HepG2 (cell line): ENCODE measurements at regions not wholly inside any gene's neighbourhood (a gene's known extent, or its start where the extent isn't known, plus 50 kb on each side); places are given as distances from the start of the nearest gene placed in this dataset.

Experiments used
- ATAC-seq: fragments of 200-7000 bp; cut with Tn5 transposase; 3 replicates; pipeline ENCODE4 v1.9.1; 2020; ENCODE audit warnings: mild to moderate bottlenecking, moderate library complexity
- BruUV-seq: library from RNA; stranded (reverse); fragments of 400-500 nt; replicated peaks from 2 replicates; lab custom pipeline; 2021; lab: Mats Ljungman, UMichigan
- CTCF ChIA-PET: fragments of 300-600 bp; formaldehyde crosslinking; extraction: SDS; loops from one replicate; lab custom pipeline; 2021; ENCODE audit warnings: low total read pairs, inconsistent platforms, low intra/inter-chr PET ratio; lab: Yijun Ruan, JAX
- POLR2A ChIA-PET: fragments of 350-600 bp; sonication (Branson Sonifier 250); formaldehyde crosslinking; loops from one replicate; lab custom pipeline; 2020; ENCODE audit warnings: antibody characterized with exemption, inconsistent platforms; lab: Yijun Ruan, JAX
- DNase-seq: peaks from one replicate; pipeline ENCODE4 v3.0.0-alpha.2; 2015; ENCODE audit warnings: low spot score
- FAIRE-seq: peaks from 3 replicates; lab custom pipeline; 2011; peaks lifted over from hg19 to GRCh38; lab: Jason Lieb, UNC
- H2AFZ ChIP-seq: one replicate; pipeline ENCODE4 v1.6.1; 2011; ENCODE audit warnings: low read length, inconsistent platforms
- H3K27ac ChIP-seq: fragments of 300-600 bp; 3 replicates; pipeline ENCODE4 v1.8.0; 2011; ENCODE audit warnings: mixed run types, mild to moderate bottlenecking, mixed read lengths, low read length, inconsistent platforms; ENCODE audit not compliant: insufficient read depth; ENCODE audit errors: extremely low read length
- H3K27me3 ChIP-seq, 2 experiments: fragments of 200-600 bp in 1 of 2; 2 replicates in 1 of 2; 3 replicates in 1 of 2; pipeline versions ENCODE4 v1.6.0 to v1.8.0; 2011; ENCODE audit warnings: low read length in 2 of 2, mild to moderate bottlenecking in 2 of 2, moderate library complexity in 2 of 2, inconsistent platforms in 1 of 2; ENCODE audit not compliant: insufficient read depth in 2 of 2, control insufficient read depth in 1 of 2
- H3K36me3 ChIP-seq, 2 experiments: fragments of 200-600 bp in 1 of 2; replicated peaks in 1 of 2; 2 replicates in 1 of 2; 3 replicates in 1 of 2; pipeline versions ENCODE4 v1.5.1 to v1.8.0; 2011; ENCODE audit warnings: low read length in 2 of 2, inconsistent platforms in 1 of 2; ENCODE audit not compliant: insufficient read depth in 2 of 2, control insufficient read depth in 1 of 2
- H3K4me1 ChIP-seq: 2 replicates; pipeline ENCODE4 v1.5.1; 2012; ENCODE audit warnings: low read length, inconsistent platforms; ENCODE audit not compliant: insufficient read depth
- H3K4me2 ChIP-seq: 2 replicates; pipeline ENCODE4 v1.6.0; 2011; ENCODE audit warnings: low read depth, low read length, inconsistent platforms
- H3K4me3 ChIP-seq, 3 experiments: fragments of 200-600 bp in 1 of 3; sonication (generic), shearing (Covaris generic) in 1 of 3; replicated peaks in 1 of 3; 2 replicates each; pipeline ENCODE4 v1.5.1; 2011 to 2016; ENCODE audit warnings: low read length in 3 of 3, inconsistent platforms in 2 of 3, low read depth in 2 of 3, mild to moderate bottlenecking in 2 of 3, control low read depth in 1 of 3, mixed read lengths in 1 of 3; ENCODE audit not compliant: insufficient read depth in 1 of 3
- H3K79me2 ChIP-seq: one replicate; pipeline ENCODE4 v1.6.1; 2011; ENCODE audit warnings: low read length, inconsistent platforms; ENCODE audit not compliant: insufficient read depth
- H3K9ac ChIP-seq: 2 replicates; pipeline ENCODE4 v1.6.0; 2011; ENCODE audit warnings: mild to moderate bottlenecking, low read depth, low read length, inconsistent platforms; ENCODE audit not compliant: insufficient read depth
- H3K9me3 ChIP-seq: 2 replicates; pipeline ENCODE4 v1.5.1; 2012; ENCODE audit warnings: mild to moderate bottlenecking, low read length
- H4K20me1 ChIP-seq: 2 replicates; pipeline ENCODE4 v1.6.0; 2011; ENCODE audit warnings: inconsistent platforms, mild to moderate bottlenecking, low read length, moderate library complexity; ENCODE audit not compliant: insufficient read depth
- CBX1 ChIP-seq: IDR thresholded peaks from one replicate; pipeline ENCODE4 v1.6.1; 2016; ENCODE audit warnings: antibody characterized with exemption, low read depth
- DNMT3B ChIP-seq: conservative IDR thresholded peaks from 2 replicates; pipeline ENCODE4 v1.6.1; 2016; ENCODE audit warnings: missing biosample characterization, control low read depth
- KLF13 ChIP-seq: sonication (generic); formaldehyde crosslinking; IDR thresholded peaks from 2 replicates; pipeline ENCODE4 v1.4.0; 2020; ENCODE audit warnings: mild to moderate bottlenecking, missing genetic modification reagents
- SPEN ChIP-seq: sonication (generic); formaldehyde crosslinking; IDR thresholded peaks from 2 replicates; pipeline ENCODE4 v1.5.1; 2020; ENCODE audit warnings: low read depth, mild to moderate bottlenecking, missing genetic modification reagents
- ZNF24 ChIP-seq: fragments of 450-650 bp; IDR thresholded peaks from 2 replicates; pipeline ENCODE4 v1.6.1; 2017; ENCODE audit warnings: antibody characterized with exemption, mild to moderate bottlenecking
- ZNF761 ChIP-seq: sonication (generic); formaldehyde crosslinking; conservative IDR thresholded peaks from 2 replicates; pipeline ENCODE4 v1.4.0; 2020; ENCODE audit warnings: mild to moderate bottlenecking, missing genetic modification reagents
- ZSCAN21 ChIP-seq: sonication (generic); formaldehyde crosslinking; IDR thresholded peaks from 2 replicates; pipeline ENCODE4 v1.8.0; 2022; ENCODE audit warnings: mild to moderate bottlenecking, missing genetic modification reagents, moderate library complexity, borderline replicate concordance
- WGBS: methylation state at CpG from one replicate; pipeline ENCODE4 v1.1.6; 2017; ENCODE audit warnings: low lambda C conversion rate; 5-methylcytosine and 5-hydroxymethylcytosine counted together
- in situ Hi-C: cut with HindIII; loops from 2 replicates; pipeline ENCODE4 v1.10.0; 2017; ENCODE audit warnings: low pct_unique_long_range_greater_than_20kb; ENCODE audit not compliant: extremely low pct_ligation_motif_present
- intact Hi-C: fragments of 100-400 bp; cut with micrococcal nuclease; formaldehyde crosslinking; loops from one replicate; pipeline ENCODE4 v1.10.0; 2022; ENCODE audit not compliant: unreplicated experiment
- TF ChIP-seq, protein P1 (sequence below): sonication (generic); formaldehyde crosslinking; IDR thresholded peaks from 2 replicates; pipeline ENCODE4 v1.5.0; 2020; ENCODE audit warnings: missing genetic modification reagents
- TF ChIP-seq, protein P2 (sequence below): sonication (generic); formaldehyde crosslinking; IDR thresholded peaks from 2 replicates; pipeline ENCODE4 v1.8.0; 2022; ENCODE audit warnings: missing genetic modification reagents, mild to moderate bottlenecking, inconsistent platforms, borderline replicate concordance
- TF ChIP-seq, protein P3 (sequence below): sonication (generic); formaldehyde crosslinking; IDR thresholded peaks from 2 replicates; pipeline ENCODE4 v1.5.0; 2020; ENCODE audit warnings: missing genetic modification reagents, mild to moderate bottlenecking, borderline replicate concordance
- TF ChIP-seq, protein P4 (sequence below): sonication (generic); formaldehyde crosslinking; IDR thresholded peaks from 2 replicates; pipeline ENCODE4 v1.4.0; 2020; ENCODE audit warnings: missing genetic modification reagents
- TF ChIP-seq, protein P5 (sequence below): fragments of 450-650 bp; IDR thresholded peaks from 2 replicates; pipeline ENCODE4 v1.6.1; 2017; ENCODE audit warnings: mild to moderate bottlenecking

DNA sequence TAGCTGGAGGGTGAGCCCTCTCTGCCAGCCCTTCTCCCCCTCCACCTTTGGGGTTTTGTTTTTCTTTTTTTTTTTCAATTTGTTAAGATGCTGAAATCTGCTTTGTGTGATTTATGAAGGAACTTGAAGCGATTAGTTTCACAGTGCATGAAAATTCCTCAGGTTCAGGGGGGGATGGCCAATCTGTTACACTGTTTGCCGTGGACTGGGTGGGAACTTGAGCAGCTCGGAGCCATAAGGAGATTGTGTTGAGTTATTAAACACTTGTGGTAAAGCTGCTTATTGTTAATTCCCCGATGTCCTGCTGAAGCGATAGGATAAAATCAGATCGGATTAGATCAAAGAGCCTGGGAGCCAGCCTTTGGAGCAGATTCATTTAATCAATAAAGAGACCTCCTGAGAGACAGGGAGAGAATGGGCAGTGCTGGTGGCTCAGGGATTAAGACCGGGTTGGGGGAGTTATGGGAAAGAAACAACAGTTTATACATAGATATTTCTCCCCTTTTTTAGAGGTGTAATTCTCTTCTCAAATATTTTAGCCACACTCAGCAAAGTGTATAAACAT, 105.8 kb upstream of the SPATA31D4 start:
- in situ Hi-C loops: no loop called here
- H3K4me2 ChIP-seq: no peak overlapping the region
- ChIA-PET POLR2A (no interaction called here), CTCF (no interaction called here)
- no peak for FAIRE-seq
- no peak overlapping the region for H3K4me3 ChIP-seq
- ATAC-seq: no peak
- TF ChIP-seq, protein P1, sequence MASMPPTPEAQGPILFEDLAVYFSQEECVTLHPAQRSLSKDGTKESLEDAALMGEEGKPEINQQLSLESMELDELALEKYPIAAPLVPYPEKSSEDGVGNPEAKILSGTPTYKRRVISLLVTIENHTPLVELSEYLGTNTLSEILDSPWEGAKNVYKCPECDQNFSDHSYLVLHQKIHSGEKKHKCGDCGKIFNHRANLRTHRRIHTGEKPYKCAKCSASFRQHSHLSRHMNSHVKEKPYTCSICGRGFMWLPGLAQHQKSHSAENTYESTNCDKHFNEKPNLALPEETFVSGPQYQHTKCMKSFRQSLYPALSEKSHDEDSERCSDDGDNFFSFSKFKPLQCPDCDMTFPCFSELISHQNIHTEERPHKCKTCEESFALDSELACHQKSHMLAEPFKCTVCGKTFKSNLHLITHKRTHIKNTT (CRISPR knock-in tag): no peak
- no peak for TF ChIP-seq ZNF761 (CRISPR knock-in tag)
- no peak for TF ChIP-seq CBX1
- no peak for TF ChIP-seq ZSCAN21 (CRISPR knock-in tag)
- TF ChIP-seq, protein P2, sequence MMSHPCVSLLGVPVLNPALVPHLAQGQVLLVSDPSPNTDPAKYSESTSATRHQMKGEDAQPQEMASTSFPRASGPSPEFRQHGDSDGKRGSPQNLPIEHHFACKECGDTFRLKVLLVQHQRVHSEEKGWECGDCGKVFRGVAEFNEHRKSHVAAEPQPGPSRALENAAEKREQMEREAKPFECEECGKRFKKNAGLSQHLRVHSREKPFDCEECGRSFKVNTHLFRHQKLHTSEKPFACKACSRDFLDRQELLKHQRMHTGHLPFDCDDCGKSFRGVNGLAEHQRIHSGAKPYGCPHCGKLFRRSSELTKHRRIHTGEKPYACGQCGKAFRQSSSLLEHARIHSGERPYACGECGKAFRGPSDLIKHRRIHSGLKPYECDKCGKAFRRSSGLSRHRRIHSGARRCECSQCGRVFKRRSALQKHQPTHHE: no peak
- no peak for TF ChIP-seq KLF13 (CRISPR knock-in tag)
- no peak for TF ChIP-seq SPEN
- no peak for TF ChIP-seq DNMT3B
- TF ChIP-seq, protein P3, sequence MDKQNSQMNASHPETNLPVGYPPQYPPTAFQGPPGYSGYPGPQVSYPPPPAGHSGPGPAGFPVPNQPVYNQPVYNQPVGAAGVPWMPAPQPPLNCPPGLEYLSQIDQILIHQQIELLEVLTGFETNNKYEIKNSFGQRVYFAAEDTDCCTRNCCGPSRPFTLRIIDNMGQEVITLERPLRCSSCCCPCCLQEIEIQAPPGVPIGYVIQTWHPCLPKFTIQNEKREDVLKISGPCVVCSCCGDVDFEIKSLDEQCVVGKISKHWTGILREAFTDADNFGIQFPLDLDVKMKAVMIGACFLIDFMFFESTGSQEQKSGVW (CRISPR knock-in tag): no peak
- TF ChIP-seq ZNF24: no peak
- TF ChIP-seq, protein P4, sequence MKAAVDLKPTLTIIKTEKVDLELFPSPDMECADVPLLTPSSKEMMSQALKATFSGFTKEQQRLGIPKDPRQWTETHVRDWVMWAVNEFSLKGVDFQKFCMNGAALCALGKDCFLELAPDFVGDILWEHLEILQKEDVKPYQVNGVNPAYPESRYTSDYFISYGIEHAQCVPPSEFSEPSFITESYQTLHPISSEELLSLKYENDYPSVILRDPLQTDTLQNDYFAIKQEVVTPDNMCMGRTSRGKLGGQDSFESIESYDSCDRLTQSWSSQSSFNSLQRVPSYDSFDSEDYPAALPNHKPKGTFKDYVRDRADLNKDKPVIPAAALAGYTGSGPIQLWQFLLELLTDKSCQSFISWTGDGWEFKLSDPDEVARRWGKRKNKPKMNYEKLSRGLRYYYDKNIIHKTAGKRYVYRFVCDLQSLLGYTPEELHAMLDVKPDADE (CRISPR knock-in tag): no peak
- TF ChIP-seq, protein P5, sequence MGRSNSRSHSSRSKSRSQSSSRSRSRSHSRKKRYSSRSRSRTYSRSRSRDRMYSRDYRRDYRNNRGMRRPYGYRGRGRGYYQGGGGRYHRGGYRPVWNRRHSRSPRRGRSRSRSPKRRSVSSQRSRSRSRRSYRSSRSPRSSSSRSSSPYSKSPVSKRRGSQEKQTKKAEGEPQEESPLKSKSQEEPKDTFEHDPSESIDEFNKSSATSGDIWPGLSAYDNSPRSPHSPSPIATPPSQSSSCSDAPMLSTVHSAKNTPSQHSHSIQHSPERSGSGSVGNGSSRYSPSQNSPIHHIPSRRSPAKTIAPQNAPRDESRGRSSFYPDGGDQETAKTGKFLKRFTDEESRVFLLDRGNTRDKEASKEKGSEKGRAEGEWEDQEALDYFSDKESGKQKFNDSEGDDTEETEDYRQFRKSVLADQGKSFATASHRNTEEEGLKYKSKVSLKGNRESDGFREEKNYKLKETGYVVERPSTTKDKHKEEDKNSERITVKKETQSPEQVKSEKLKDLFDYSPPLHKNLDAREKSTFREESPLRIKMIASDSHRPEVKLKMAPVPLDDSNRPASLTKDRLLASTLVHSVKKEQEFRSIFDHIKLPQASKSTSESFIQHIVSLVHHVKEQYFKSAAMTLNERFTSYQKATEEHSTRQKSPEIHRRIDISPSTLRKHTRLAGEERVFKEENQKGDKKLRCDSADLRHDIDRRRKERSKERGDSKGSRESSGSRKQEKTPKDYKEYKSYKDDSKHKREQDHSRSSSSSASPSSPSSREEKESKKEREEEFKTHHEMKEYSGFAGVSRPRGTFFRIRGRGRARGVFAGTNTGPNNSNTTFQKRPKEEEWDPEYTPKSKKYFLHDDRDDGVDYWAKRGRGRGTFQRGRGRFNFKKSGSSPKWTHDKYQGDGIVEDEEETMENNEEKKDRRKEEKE: no peak
- H3K27me3 ChIP-seq: peaks cover 2 to 19% of the 10 kb centered on the region in 2 experiments; a peak in 3 of 5 replicates
- no peaks in the 10 kb centered on the region for H3K36me3 ChIP-seq
- no peak overlapping the region for H2AFZ ChIP-seq
- no peak overlapping the region for H3K9ac ChIP-seq
- H4K20me1 ChIP-seq: no peaks in the 10 kb centered on the region
- no peaks in the 10 kb centered on the region for H3K9me3 ChIP-seq
- 88% methylated on average over 7 of the region's 7 CpGs for WGBS
- no TSS peak for BruUV-seq
- H3K27ac ChIP-seq: no peak overlapping the region
- H3K79me2 ChIP-seq: no peaks in the 10 kb centered on the region
- H3K4me1 ChIP-seq: peaks cover 27% of the 10 kb centered on the region
- no peak for DNase-seq
- intact Hi-C loops: no loop called here
